ENCODE measurements at regions not wholly inside any gene's neighbourhood (a gene's known extent, or its start where the extent isn't known, plus 50 kb on each side); places are given as distances from the start of the nearest gene placed in this dataset.
A peak's percentile ranks its signal among the peaks of the same experiment; 100 is the strongest.

- WGBS, 4 donors: 91 to 100% (median 97%) methylated on average over 1 of the region's 1 CpG
- TF ChIP-seq POLR2A (IDR thresholded peaks at IDR 0.05): no peak
- no peak for TF ChIP-seq CTCF (IDR thresholded peaks at IDR 0.05)
- no peaks in the 10 kb centered on the region for H3K36me3 ChIP-seq (replicated peaks in 1 of 2)
Observed at GRCh38 chr2:196353717-196354116, 182.3 kb upstream of the STK17B start.

GRCh38 chr2:196354186-196354585 is 182.8 kb upstream of the STK17B start:
- intact Hi-C loops (cut with DNase I): no loop called here
- Histone ChIP-seq H3K36me3 (replicated peaks in 1 of 2) (no peaks in the 10 kb centered on the region), H3K27ac (no peak overlapping the region)

More at GRCh38 chr2:196353717-196354116, 182.3 kb upstream of the STK17B start:
- no peaks in the 10 kb centered on the region for H3K9me3 ChIP-seq (replicated peaks in 1 of 3)
- no peaks in the 10 kb centered on the region for H3K27me3 ChIP-seq
- H3K4me1 ChIP-seq (replicated peaks in 1 of 2): no peaks in the 10 kb centered on the region
- DNase-seq: no peak
- no peak overlapping the region for H3K4me3 ChIP-seq
- no peak overlapping the region for H3K27ac ChIP-seq
- intact Hi-C loops (cut with DNase I): no loop called here

GRCh38 chr2:196356332-196356731 is 185.0 kb upstream of the STK17B start:
- Histone ChIP-seq H3K4me3 (no peak overlapping the region), H3K27me3 (no peaks in the 10 kb centered on the region), H3K36me3 (replicated peaks in 1 of 2) (no peaks in the 10 kb centered on the region), H3K4me1 (replicated peaks in 1 of 2) (no peaks in the 10 kb centered on the region), H3K27ac (no peak overlapping the region), H3K9me3 (replicated peaks in 1 of 3) (no peaks in the 10 kb centered on the region)
- 65 to 75% (median 73%) methylated on average over 4 of the region's 4 CpGs for WGBS, 4 donors
- intact Hi-C loops (cut with DNase I): no loop called here
- DNase-seq: no peak
- TF ChIP-seq POLR2A (IDR thresholded peaks at IDR 0.05) (no peak), CTCF (IDR thresholded peaks at IDR 0.05) (no peak)

More at GRCh38 chr2:196354186-196354585, 182.8 kb upstream of the STK17B start:
- H3K4me3 ChIP-seq: no peak overlapping the region
- no peaks in the 10 kb centered on the region for H3K27me3 ChIP-seq
- WGBS, 4 donors: 94 to 100% (median 95%) methylated on average over 4 of the region's 4 CpGs
- no peaks in the 10 kb centered on the region for H3K9me3 ChIP-seq (replicated peaks in 1 of 3)
- no peaks in the 10 kb centered on the region for H3K4me1 ChIP-seq (replicated peaks in 1 of 2)
- DNase-seq: no peak
- no peak for TF ChIP-seq POLR2A (IDR thresholded peaks at IDR 0.05)
- TF ChIP-seq CTCF (IDR thresholded peaks at IDR 0.05): no peak

DNA sequence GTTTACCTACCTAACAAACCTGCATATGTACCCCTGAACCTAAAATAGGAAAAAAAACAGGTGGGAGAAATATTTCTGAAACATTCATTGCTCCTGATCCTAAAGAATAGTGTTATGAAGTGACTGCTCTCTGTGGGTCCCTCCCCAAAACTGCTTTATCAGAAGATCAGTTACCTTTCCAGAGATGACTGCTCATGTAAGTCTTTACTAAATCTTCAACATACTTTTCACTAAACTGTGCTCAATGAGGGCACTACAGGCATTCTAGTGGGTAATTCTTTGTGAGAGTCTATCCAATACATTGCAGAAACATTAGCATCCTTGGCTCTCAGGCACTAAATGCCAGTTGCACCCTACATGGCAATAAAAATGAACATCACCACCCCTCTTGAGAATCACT is 189.3 kb upstream of the STK17B start:
- Histone ChIP-seq H3K27me3 (no peaks in the 10 kb centered on the region), H3K36me3 (replicated peaks in 1 of 2) (no peaks in the 10 kb centered on the region), H3K27ac (no peak overlapping the region), H3K4me1 (replicated peaks in 1 of 2) (no peaks in the 10 kb centered on the region), H3K4me3 (peak overlapping the region in 1 of 4 donors; percentile 20), H3K9me3 (replicated peaks in 1 of 3) (no peaks in the 10 kb centered on the region)
- TF ChIP-seq CTCF (IDR thresholded peaks at IDR 0.05): no peak
- TF ChIP-seq POLR2A (IDR thresholded peaks at IDR 0.05): no peak
- no peak for DNase-seq
- intact Hi-C loops (cut with DNase I): no loop called here

Data from adrenal gland (tissue), 9 donors.